CD8-positive, alpha-beta memory T cell (primary cell): ENCODE measurements at regions not wholly inside any gene's neighbourhood (a gene's known extent, or its start where the extent isn't known, plus 50 kb on each side); places are given as distances from the start of the nearest gene placed in this dataset.

Experiments used
- CTCF ChIA-PET: fragments of 350-600 bp; sonication (Branson Sonifier 250); formaldehyde crosslinking; loops from one replicate; lab custom pipeline; 2021; ENCODE audit warnings: antibody characterized with exemption; lab: Charles Lee
- POLR2A ChIA-PET: fragments of 350-600 bp; sonication (Branson Sonifier 250); formaldehyde crosslinking; loops from one replicate; lab custom pipeline; 2021; ENCODE audit warnings: antibody characterized with exemption; lab: Charles Lee
- DNase-seq, 5 donors: peaks; one replicate each; pipeline versions ENCODE4 v3.0.0 to v3.0.0-alpha.2; 2020 to 2022; ENCODE audit warnings: mixed read lengths in 1 of 5
- H3K27ac ChIP-seq: one replicate; pipeline ENCODE4 v1.7.0; 2013; ENCODE audit warnings: low read depth, mild to moderate bottlenecking, low read length, moderate library complexity
- H3K27me3 ChIP-seq: 2 replicates; pipeline ENCODE4 v1.7.0; 2013; ENCODE audit warnings: low read length, mild to moderate bottlenecking; ENCODE audit not compliant: insufficient read depth, poor library complexity, severe bottlenecking
- H3K36me3 ChIP-seq: 2 replicates; pipeline ENCODE4 v1.7.0; 2013; ENCODE audit warnings: mild to moderate bottlenecking, low read length, moderate library complexity; ENCODE audit not compliant: insufficient read depth
- H3K4me1 ChIP-seq: 2 replicates; pipeline ENCODE4 v1.7.0; 2013; ENCODE audit warnings: mild to moderate bottlenecking, low read length, moderate library complexity; ENCODE audit not compliant: insufficient read depth
- H3K4me3 ChIP-seq: 2 replicates; pipeline ENCODE4 v1.7.0; 2013; ENCODE audit warnings: mild to moderate bottlenecking, low read length
- H3K9me3 ChIP-seq: 2 replicates; pipeline ENCODE4 v1.7.0; 2013; ENCODE audit warnings: mild to moderate bottlenecking, low read length
- H3K27ac Mint-ChIP-seq, 8 donors: one replicate each; pipeline ENCODE4 v1.8.0; 2020 to 2021; ENCODE audit warnings: mixed read lengths in 8 of 8, mild to moderate bottlenecking in 6 of 8, inconsistent platforms in 3 of 8, moderate library complexity in 3 of 8
- H3K27me3 Mint-ChIP-seq, 2 donors: one replicate each; pipeline ENCODE4 v1.8.0; 2020 to 2021; ENCODE audit warnings: mixed read lengths in 2 of 2, mild to moderate bottlenecking in 1 of 2, moderate library complexity in 1 of 2
- H3K36me3 Mint-ChIP-seq, 3 donors: one replicate each; pipeline ENCODE4 v1.8.0; 2020 to 2021; ENCODE audit warnings: mixed read lengths in 3 of 3, inconsistent platforms in 1 of 3, mild to moderate bottlenecking in 1 of 3
- H3K4me1 Mint-ChIP-seq, 3 donors: one replicate each; pipeline ENCODE4 v1.8.0; 2020 to 2021; ENCODE audit warnings: mixed read lengths in 3 of 3, inconsistent platforms in 1 of 3, mild to moderate bottlenecking in 1 of 3
- H3K4me3 Mint-ChIP-seq, 7 donors: one replicate each; pipeline ENCODE4 v1.8.0; 2020 to 2021; ENCODE audit warnings: mixed read lengths in 7 of 7, mild to moderate bottlenecking in 6 of 7, moderate library complexity in 4 of 7, inconsistent platforms in 2 of 7
- H3K9me3 Mint-ChIP-seq, 5 donors: one replicate each; pipeline ENCODE4 v1.8.0; 2020 to 2022; ENCODE audit warnings: mixed read lengths in 5 of 5, mild to moderate bottlenecking in 3 of 5, moderate library complexity in 2 of 5, inconsistent platforms in 1 of 5

- H3K27ac ChIP-seq: no peak overlapping the region
- no peak for DNase-seq
- H3K27me3 Mint-ChIP-seq: peaks cover 1 to 14% of the 10 kb centered on the region in 2 donors
- H3K27me3 ChIP-seq: no peaks in the 10 kb centered on the region
- no peak overlapping the region for H3K4me3 Mint-ChIP-seq
- no peak overlapping the region for H3K4me3 ChIP-seq
- ChIA-PET CTCF (no interaction called here), POLR2A (no interaction called here)
- no peaks in the 10 kb centered on the region for H3K36me3 ChIP-seq
- H3K36me3 Mint-ChIP-seq: no peaks in the 10 kb centered on the region
- H3K4me1 Mint-ChIP-seq: no peaks in the 10 kb centered on the region
- no peaks in the 10 kb centered on the region for H3K4me1 ChIP-seq
- no peak overlapping the region for H3K27ac Mint-ChIP-seq
- H3K9me3 Mint-ChIP-seq: peaks cover 0 to 2% (median 0%) of the 10 kb centered on the region in 5 donors
- H3K9me3 ChIP-seq: no peaks in the 10 kb centered on the region
Observed at GRCh38 chr15:94701281-94701985, 470.1 kb downstream of the MCTP2 start.

- no peaks in the 10 kb centered on the region for H3K27me3 ChIP-seq
- no peak for DNase-seq
- peaks cover 0 to 2% (median 0%) of the 10 kb centered on the region in 5 donors for H3K9me3 Mint-ChIP-seq
- no peaks in the 10 kb centered on the region for H3K4me1 Mint-ChIP-seq
- H3K4me1 ChIP-seq: no peaks in the 10 kb centered on the region
- H3K27me3 Mint-ChIP-seq: peaks cover 1 to 14% of the 10 kb centered on the region in 2 donors
- H3K36me3 Mint-ChIP-seq: no peaks in the 10 kb centered on the region
- H3K27ac Mint-ChIP-seq: no peak overlapping the region
- H3K4me3 Mint-ChIP-seq: no peak overlapping the region
- no peak overlapping the region for H3K27ac ChIP-seq
- no peaks in the 10 kb centered on the region for H3K36me3 ChIP-seq
- ChIA-PET CTCF (no interaction called here), POLR2A (no interaction called here)
- no peaks in the 10 kb centered on the region for H3K9me3 ChIP-seq
- no peak overlapping the region for H3K4me3 ChIP-seq
Observed at GRCh38 chr15:94703596-94703995, 472.2 kb downstream of the MCTP2 start.

GRCh38 chr15:94704421-94704820, 473.1 kb downstream of the MCTP2 start:
- no peak overlapping the region for H3K27ac ChIP-seq
- Mint-ChIP-seq H3K4me3 (no peak overlapping the region), H3K9me3 (peaks cover 0 to 2% (median 0%) of the 10 kb centered on the region in 5 donors), H3K27ac (no peak overlapping the region), H3K27me3 (peaks cover 1 to 15% of the 10 kb centered on the region in 2 donors), H3K4me1 (no peaks in the 10 kb centered on the region), H3K36me3 (no peaks in the 10 kb centered on the region)
- no peaks in the 10 kb centered on the region for H3K36me3 ChIP-seq
- no peak for DNase-seq
- no peaks in the 10 kb centered on the region for H3K4me1 ChIP-seq
- ChIA-PET POLR2A (no interaction called here), CTCF (no interaction called here)
- H3K27me3 ChIP-seq: no peaks in the 10 kb centered on the region
- H3K4me3 ChIP-seq: no peak overlapping the region
- no peaks in the 10 kb centered on the region for H3K9me3 ChIP-seq

- ChIA-PET POLR2A (no interaction called here), CTCF (no interaction called here)
- Mint-ChIP-seq H3K4me1 (no peaks in the 10 kb centered on the region), H3K27me3 (peaks cover 1 to 18% of the 10 kb centered on the region in 2 donors), H3K9me3 (peaks cover 0 to 2% (median 0%) of the 10 kb centered on the region in 5 donors), H3K36me3 (no peaks in the 10 kb centered on the region), H3K4me3 (no peak overlapping the region), H3K27ac (no peak overlapping the region)
- no peak overlapping the region for H3K27ac ChIP-seq
- no peaks in the 10 kb centered on the region for H3K9me3 ChIP-seq
- H3K4me3 ChIP-seq: no peak overlapping the region
- H3K36me3 ChIP-seq: no peaks in the 10 kb centered on the region
- H3K27me3 ChIP-seq: no peaks in the 10 kb centered on the region
- no peak for DNase-seq
- no peaks in the 10 kb centered on the region for H3K4me1 ChIP-seq
Observed at GRCh38 chr15:94704946-94705345, 473.6 kb downstream of the MCTP2 start.

- CTCF ChIA-PET: no interaction called here
- H3K27ac ChIP-seq: no peak overlapping the region
Observed at GRCh38 chr15:94709319-94709718, 478.0 kb downstream of the MCTP2 start.

GRCh38 chr15:94722024-94722636, 490.8 kb downstream of the MCTP2 start:
- H3K9me3 Mint-ChIP-seq: no peaks in the 10 kb centered on the region
- no peaks in the 10 kb centered on the region for H3K27me3 ChIP-seq
- POLR2A ChIA-PET: no interaction called here

More at GRCh38 chr15:94709319-94709718, 478.0 kb downstream of the MCTP2 start:
- DNase-seq: no peak
- Histone ChIP-seq H3K4me3 (no peak overlapping the region), H3K36me3 (no peaks in the 10 kb centered on the region), H3K9me3 (no peaks in the 10 kb centered on the region), H3K27me3 (no peaks in the 10 kb centered on the region), H3K4me1 (no peaks in the 10 kb centered on the region)
- no peak overlapping the region for H3K4me3 Mint-ChIP-seq
- peaks cover 0 to 16% of the 10 kb centered on the region in 2 donors for H3K27me3 Mint-ChIP-seq
- POLR2A ChIA-PET: no interaction called here
- H3K27ac Mint-ChIP-seq: no peak overlapping the region
- no peaks in the 10 kb centered on the region for H3K4me1 Mint-ChIP-seq
- no peaks in the 10 kb centered on the region for H3K9me3 Mint-ChIP-seq
- H3K36me3 Mint-ChIP-seq: no peaks in the 10 kb centered on the region

GRCh38 chr15:94723801-94724200, 492.4 kb downstream of the MCTP2 start:
- no peak overlapping the region for H3K4me3 Mint-ChIP-seq
- Histone ChIP-seq H3K27me3 (no peaks in the 10 kb centered on the region), H3K27ac (no peak overlapping the region), H3K36me3 (no peaks in the 10 kb centered on the region), H3K4me1 (no peaks in the 10 kb centered on the region), H3K9me3 (no peaks in the 10 kb centered on the region), H3K4me3 (no peak overlapping the region)
- no peaks in the 10 kb centered on the region for H3K4me1 Mint-ChIP-seq
- H3K27me3 Mint-ChIP-seq: peaks cover 3 to 18% of the 10 kb centered on the region in 2 donors
- ChIA-PET POLR2A (no interaction called here), CTCF (no interaction called here)
- no peak for DNase-seq
- H3K9me3 Mint-ChIP-seq: no peaks in the 10 kb centered on the region
- no peaks in the 10 kb centered on the region for H3K36me3 Mint-ChIP-seq
- no peak overlapping the region for H3K27ac Mint-ChIP-seq

More at GRCh38 chr15:94722024-94722636, 490.8 kb downstream of the MCTP2 start:
- Histone ChIP-seq H3K4me3 (no peak overlapping the region), H3K36me3 (no peaks in the 10 kb centered on the region), H3K4me1 (no peaks in the 10 kb centered on the region), H3K9me3 (no peaks in the 10 kb centered on the region), H3K27ac (no peak overlapping the region)
- CTCF ChIA-PET: interaction anchor here (0.6 kb wide), 1 partner anchor 12 kb away, joined by 3 read pairs; no protein-coding TSS in a partner anchor
- no peak for DNase-seq
- Mint-ChIP-seq H3K36me3 (no peaks in the 10 kb centered on the region), H3K27me3 (peaks cover 3 to 13% of the 10 kb centered on the region in 2 donors), H3K4me3 (no peak overlapping the region), H3K27ac (no peak overlapping the region), H3K4me1 (no peaks in the 10 kb centered on the region)

- Mint-ChIP-seq H3K27ac (no peak overlapping the region), H3K4me1 (no peaks in the 10 kb centered on the region), H3K27me3 (peaks cover 7 to 11% of the 10 kb centered on the region in 2 donors), H3K36me3 (no peaks in the 10 kb centered on the region), H3K4me3 (no peak overlapping the region), H3K9me3 (peaks cover 0 to 1% (median 0%) of the 10 kb centered on the region in 5 donors)
- Histone ChIP-seq H3K36me3 (no peaks in the 10 kb centered on the region), H3K9me3 (no peaks in the 10 kb centered on the region), H3K4me3 (no peak overlapping the region), H3K27ac (no peak overlapping the region), H3K27me3 (no peaks in the 10 kb centered on the region), H3K4me1 (no peaks in the 10 kb centered on the region)
- ChIA-PET POLR2A (no interaction called here), CTCF (no interaction called here)
- DNase-seq: no peak
Observed at GRCh38 chr15:94731286-94731685, 499.9 kb downstream of the MCTP2 start.
